ENCODE measurements at regions not wholly inside any gene's neighbourhood (a gene's known extent, or its start where the extent isn't known, plus 50 kb on each side); places are given as distances from the start of the nearest gene placed in this dataset.

DNA sequence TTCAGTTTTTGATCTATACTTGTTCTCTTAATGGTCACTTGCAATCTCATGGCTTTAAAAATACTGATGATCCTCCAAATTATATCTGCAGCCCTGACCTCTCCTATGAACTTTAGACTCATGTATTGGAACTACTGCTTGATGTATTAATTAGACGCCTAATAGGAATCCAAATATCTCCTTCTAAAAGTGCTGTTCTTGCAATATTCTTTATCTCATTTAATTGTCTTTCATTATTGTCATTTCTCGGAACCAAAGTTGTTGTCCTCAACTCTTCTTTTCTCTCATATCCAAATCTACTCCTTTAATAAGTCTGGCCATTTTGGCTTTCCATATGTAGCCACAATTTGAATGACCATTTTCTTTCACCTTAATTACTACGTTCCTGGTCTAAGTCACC lies 907.6 kb upstream of the SEL1L start:
- intact Hi-C loops (cut with DNase I), result no loop called here
- no peaks in the 10 kb centered on the region for H3K9me3 ChIP-seq
- no peaks in the 10 kb centered on the region for H3K4me1 ChIP-seq
- no peak for DNase-seq
- no peak overlapping the region for H3K4me3 ChIP-seq
- TF ChIP-seq, protein P1, sequence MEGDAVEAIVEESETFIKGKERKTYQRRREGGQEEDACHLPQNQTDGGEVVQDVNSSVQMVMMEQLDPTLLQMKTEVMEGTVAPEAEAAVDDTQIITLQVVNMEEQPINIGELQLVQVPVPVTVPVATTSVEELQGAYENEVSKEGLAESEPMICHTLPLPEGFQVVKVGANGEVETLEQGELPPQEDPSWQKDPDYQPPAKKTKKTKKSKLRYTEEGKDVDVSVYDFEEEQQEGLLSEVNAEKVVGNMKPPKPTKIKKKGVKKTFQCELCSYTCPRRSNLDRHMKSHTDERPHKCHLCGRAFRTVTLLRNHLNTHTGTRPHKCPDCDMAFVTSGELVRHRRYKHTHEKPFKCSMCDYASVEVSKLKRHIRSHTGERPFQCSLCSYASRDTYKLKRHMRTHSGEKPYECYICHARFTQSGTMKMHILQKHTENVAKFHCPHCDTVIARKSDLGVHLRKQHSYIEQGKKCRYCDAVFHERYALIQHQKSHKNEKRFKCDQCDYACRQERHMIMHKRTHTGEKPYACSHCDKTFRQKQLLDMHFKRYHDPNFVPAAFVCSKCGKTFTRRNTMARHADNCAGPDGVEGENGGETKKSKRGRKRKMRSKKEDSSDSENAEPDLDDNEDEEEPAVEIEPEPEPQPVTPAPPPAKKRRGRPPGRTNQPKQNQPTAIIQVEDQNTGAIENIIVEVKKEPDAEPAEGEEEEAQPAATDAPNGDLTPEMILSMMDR (IDR thresholded peaks at IDR 0.05), result no peak
- H3K27ac ChIP-seq, result no peak overlapping the region
- no peak for ATAC-seq
- H3K27me3 ChIP-seq (ENCODE audit: low read depth), result no peaks in the 10 kb centered on the region
- no peaks in the 10 kb centered on the region for H3K36me3 ChIP-seq

DNA sequence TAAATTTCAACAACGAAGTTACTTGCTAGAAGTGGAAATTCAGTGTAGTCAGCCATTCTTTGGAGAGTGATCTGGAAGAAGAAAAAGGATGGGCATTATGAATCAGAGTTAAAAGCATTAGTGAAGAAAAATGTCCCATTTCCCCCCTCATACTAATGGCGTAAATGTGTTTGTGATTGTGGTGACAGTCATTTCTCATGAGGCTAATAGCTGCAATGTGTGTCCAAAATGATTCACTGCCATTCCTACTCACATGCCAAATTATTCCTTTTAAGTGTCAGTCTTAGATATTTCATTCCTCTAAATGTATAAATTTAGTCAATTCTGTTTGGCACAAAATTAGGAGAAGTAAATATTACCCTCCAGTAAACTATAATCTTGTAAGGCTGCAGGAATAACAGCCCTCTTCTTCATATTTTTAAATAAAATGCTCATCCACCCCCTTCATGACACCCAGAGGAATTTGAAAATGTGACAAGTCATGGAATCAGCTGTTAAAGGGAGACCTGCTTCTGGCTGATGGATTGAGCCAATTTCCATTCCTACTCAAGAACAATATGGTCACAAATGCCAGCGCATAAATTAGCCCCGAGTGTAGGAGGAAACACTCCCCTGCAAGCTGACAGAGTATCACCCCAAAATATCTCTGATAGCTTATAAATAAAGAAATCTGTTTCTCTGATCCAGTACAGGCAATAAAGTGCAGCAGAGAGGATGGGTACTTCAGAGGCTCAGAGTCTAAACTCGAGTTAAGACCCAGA lies 912.3 kb upstream of the SEL1L start:
- H3K27ac ChIP-seq, result no peak overlapping the region
- TF ChIP-seq, protein P1 (IDR thresholded peaks at IDR 0.05), result no peak
- DNase-seq (no peak), ATAC-seq (no peak)
- no peaks in the 10 kb centered on the region for H3K4me1 ChIP-seq
- no peaks in the 10 kb centered on the region for H3K36me3 ChIP-seq
- no peaks in the 10 kb centered on the region for H3K9me3 ChIP-seq
- no peak overlapping the region for H3K4me3 ChIP-seq
- intact Hi-C loops (cut with DNase I), result no loop called here
- H3K27me3 ChIP-seq (ENCODE audit: low read depth), result no peaks in the 10 kb centered on the region

DNA sequence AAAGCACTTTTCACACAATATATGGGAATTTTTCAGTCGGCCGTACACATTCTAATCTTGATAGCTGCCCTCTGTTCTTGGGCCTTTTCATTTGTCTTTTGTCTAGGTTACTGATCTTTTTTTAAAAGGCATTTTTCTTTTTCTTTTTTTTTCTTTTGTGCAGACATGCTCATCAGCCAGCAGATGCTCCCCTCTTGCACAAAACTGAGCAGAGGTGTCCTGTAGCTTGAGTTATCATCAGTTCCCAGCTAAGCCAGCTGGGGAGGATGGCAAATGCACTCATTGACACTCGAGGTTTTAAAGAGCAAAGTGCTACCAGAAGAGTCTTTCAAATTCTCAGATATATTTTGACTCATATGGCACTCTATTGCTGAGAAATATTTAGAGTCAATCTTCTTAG lies 913.9 kb upstream of the SEL1L start:
- no peak overlapping the region for H3K4me3 ChIP-seq
- H3K27ac ChIP-seq, result no peak overlapping the region
- H3K36me3 ChIP-seq, result no peaks in the 10 kb centered on the region
- intact Hi-C loops (cut with DNase I), result no loop called here
- no peaks in the 10 kb centered on the region for H3K9me3 ChIP-seq
- TF ChIP-seq, protein P1 (IDR thresholded peaks at IDR 0.05), result no peak
- no peaks in the 10 kb centered on the region for H3K27me3 ChIP-seq (ENCODE audit: low read depth)
- no peak for ATAC-seq
- DNase-seq, result no peak
- H3K4me1 ChIP-seq, result no peaks in the 10 kb centered on the region

DNA sequence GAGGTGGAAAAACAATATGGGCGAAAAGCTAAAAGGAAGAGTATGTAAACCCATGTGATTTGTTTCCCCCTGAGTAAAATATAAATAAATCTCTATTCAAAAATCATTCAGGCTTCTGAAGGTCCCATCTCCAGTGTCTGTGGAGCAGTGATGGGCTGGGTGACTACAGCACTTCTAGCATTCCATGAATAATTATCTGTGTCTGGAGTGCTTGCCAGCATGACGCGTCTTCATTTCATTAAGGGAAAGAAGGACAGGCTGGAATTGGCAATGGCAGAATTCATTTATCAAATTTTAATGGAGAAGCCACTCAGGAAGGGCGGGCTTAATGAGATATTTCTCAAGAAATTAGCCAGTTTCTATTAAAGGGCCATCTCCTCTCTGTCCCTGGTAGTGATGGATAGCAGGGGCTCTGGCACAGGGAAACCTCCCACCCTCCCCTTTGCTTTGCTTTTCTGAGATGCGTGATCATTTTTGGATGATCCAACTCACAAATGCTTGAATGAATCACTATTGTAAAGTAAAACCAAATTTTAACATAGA lies 916.3 kb upstream of the SEL1L start:
- intact Hi-C loops (cut with DNase I), result no loop called here
- ATAC-seq (no peak), DNase-seq (no peak)
- Histone ChIP-seq H3K36me3 (no peaks in the 10 kb centered on the region), H3K27me3 (ENCODE audit: low read depth) (no peaks in the 10 kb centered on the region), H3K4me3 (no peak overlapping the region), H3K4me1 (no peaks in the 10 kb centered on the region), H3K9me3 (no peaks in the 10 kb centered on the region), H3K27ac (no peak overlapping the region)
- TF ChIP-seq, protein P1 (IDR thresholded peaks at IDR 0.05), result no peak

DNA sequence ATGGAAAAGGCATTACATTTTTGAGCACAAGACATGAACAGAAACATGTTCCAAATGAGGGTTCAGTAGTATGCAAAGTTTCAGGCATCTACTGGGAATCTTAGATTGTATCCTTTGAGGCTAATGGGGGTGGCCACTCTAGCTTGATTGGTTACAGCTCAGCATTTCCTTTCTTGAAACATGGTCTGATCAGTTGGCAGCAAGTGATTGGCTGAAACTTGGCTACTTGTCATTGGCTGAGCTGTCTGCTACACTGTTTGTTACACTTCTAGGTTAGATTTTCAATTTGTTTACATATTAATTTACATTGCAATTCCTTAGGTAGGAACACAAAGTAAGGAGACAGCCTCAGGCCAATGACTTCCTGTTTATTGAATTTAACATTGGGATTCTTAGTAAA lies 918.0 kb upstream of the SEL1L start:
- intact Hi-C loops (cut with DNase I), result no loop called here
- H3K4me1 ChIP-seq, result no peaks in the 10 kb centered on the region
- TF ChIP-seq, protein P1 (IDR thresholded peaks at IDR 0.05), result no peak
- no peaks in the 10 kb centered on the region for H3K36me3 ChIP-seq
- no peak overlapping the region for H3K4me3 ChIP-seq
- H3K27me3 ChIP-seq (ENCODE audit: low read depth), result no peaks in the 10 kb centered on the region
- no peaks in the 10 kb centered on the region for H3K9me3 ChIP-seq
- ATAC-seq (no peak), DNase-seq (no peak)
- H3K27ac ChIP-seq, result no peak overlapping the region
